IPS-18a (cell line): ENCODE measurements at regions not wholly inside any gene's neighbourhood (a gene's known extent, or its start where the extent isn't known, plus 50 kb on each side); places are given as distances from the start of the nearest gene placed in this dataset.
"Not testable (repeated sequence)": the region's sequence is repeated elsewhere in the genome, so short reads cannot be mapped to it uniquely, and the experiment has no call there.

ENCODE experiments used
- H3K27ac ChIP-seq: one replicate; pipeline ENCODE4 v1.5.1; 2013; ENCODE audit warnings: low read length
- H3K27me3 ChIP-seq: one replicate; pipeline ENCODE4 v1.6.1; 2013; ENCODE audit warnings: mild to moderate bottlenecking, low read length; ENCODE audit not compliant: control insufficient read depth, insufficient read depth
- H3K36me3 ChIP-seq: one replicate; pipeline ENCODE4 v1.6.1; 2013; ENCODE audit warnings: low read depth, low read length; ENCODE audit not compliant: control insufficient read depth
- H3K4me1 ChIP-seq: one replicate; pipeline ENCODE4 v1.6.1; 2013; ENCODE audit warnings: low read depth, low read length; ENCODE audit not compliant: control insufficient read depth
- H3K4me3 ChIP-seq: one replicate; pipeline ENCODE4 v1.5.1; 2013; ENCODE audit warnings: low read length
- H3K9ac ChIP-seq: one replicate; pipeline ENCODE4 v1.6.1; 2013; ENCODE audit warnings: mild to moderate bottlenecking, low read length, moderate library complexity
- H3K9me3 ChIP-seq: one replicate; pipeline ENCODE4 v1.6.1; 2013; ENCODE audit warnings: low read depth, low read length; ENCODE audit not compliant: control insufficient read depth

DNA sequence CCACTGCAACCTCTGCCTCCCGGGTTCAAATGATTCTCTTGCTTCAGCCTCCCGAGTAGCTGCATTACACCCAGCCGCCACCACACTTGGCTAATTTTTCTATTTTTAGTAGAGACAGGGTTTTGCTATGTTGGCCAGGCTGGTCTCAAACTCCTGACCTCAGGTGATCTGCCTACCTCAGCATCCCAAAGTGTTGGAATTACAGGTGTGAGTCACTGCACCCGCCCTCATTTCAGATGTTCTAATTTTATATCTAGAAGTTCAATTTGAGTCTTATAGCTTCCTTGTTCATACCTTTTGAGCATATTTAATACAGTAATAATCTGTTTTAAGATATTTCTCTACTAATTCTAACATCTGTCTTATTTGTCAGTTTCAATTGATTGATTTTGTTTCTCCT, 159.1 kb downstream of the CYB561 start:
- peaks cover 13% of the 10 kb centered on the region for H3K4me1 ChIP-seq
- H3K9me3 ChIP-seq: peaks cover 12% of the 10 kb centered on the region
- not testable (repeated sequence) for H3K27ac ChIP-seq, H3K9ac ChIP-seq, H3K36me3 ChIP-seq, H3K4me3 ChIP-seq, H3K27me3 ChIP-seq

DNA sequence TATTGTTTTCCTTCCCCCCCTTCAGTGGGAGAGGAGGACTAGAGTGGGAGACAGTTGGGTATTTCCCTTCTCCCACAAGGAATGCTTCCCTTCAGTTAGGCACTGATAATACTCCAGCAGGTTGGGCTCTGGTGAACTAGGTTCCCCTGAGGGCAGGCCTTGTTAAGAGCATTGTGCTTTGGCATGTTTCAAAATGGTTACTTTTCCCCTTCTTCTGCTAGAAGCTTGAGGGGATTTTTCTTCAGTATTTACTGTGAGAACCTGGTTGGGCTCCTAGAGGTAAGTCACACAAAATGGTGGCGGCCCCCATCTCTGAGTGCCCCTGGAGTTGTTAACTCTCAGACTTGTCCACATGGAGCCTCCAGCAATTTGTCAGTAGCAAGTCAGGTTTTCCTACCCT, 156.2 kb downstream of the CYB561 start:
- no peak overlapping the region for H3K9ac ChIP-seq
- H3K4me3 ChIP-seq: no peak overlapping the region
- H3K9me3 ChIP-seq: peaks cover 8% of the 10 kb centered on the region
- peaks cover 13% of the 10 kb centered on the region for H3K4me1 ChIP-seq
- no peaks in the 10 kb centered on the region for H3K27me3 ChIP-seq
- H3K27ac ChIP-seq: no peak overlapping the region
- no peaks in the 10 kb centered on the region for H3K36me3 ChIP-seq

DNA sequence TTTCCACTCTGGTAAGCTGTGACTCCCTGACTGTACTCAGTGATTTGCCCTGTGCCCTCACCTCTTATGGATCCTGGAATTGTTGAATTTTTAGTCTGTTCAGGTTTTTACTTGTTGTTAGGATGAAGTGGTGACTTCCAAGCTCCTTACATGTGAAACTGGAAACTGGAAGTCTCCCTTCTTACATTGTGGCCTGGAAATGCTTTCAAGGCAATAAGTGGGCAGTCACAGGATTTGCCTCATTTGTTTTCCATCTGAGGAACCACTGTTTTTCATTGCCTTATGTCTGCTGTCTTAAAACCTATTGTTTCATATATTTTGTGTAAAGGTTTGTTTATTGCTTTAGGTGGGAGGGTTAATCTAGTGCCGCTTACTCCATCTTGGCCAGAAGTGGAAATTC, 155.8 kb downstream of the CYB561 start:
- H3K27me3 ChIP-seq: no peaks in the 10 kb centered on the region
- peaks cover 13% of the 10 kb centered on the region for H3K4me1 ChIP-seq
- no peak overlapping the region for H3K9ac ChIP-seq
- H3K9me3 ChIP-seq: peaks cover 8% of the 10 kb centered on the region
- H3K4me3 ChIP-seq: no peak overlapping the region
- no peaks in the 10 kb centered on the region for H3K36me3 ChIP-seq
- H3K27ac ChIP-seq: no peak overlapping the region

DNA sequence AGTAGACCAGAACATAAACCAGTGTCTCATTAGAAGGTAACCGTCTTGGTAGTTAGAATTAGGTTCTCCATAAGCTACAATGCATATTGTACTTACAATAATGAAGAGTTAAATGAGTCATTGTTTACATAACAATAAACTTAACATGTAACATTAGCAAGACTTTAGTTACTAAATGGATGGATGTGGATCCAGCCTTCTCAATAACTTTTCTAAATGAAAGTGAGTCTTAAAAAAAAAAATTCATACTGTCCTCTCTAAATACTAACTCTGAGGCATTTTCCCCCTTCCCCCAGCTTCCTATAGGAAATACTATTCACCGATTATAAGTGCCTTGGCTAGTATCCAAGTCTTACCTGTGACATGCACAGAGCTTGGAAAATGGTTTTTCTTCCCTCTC, 155.3 kb downstream of the CYB561 start:
- no peaks in the 10 kb centered on the region for H3K27me3 ChIP-seq
- H3K36me3 ChIP-seq: no peaks in the 10 kb centered on the region
- peaks cover 13% of the 10 kb centered on the region for H3K4me1 ChIP-seq
- peaks cover 4% of the 10 kb centered on the region for H3K9me3 ChIP-seq
- H3K4me3 ChIP-seq: no peak overlapping the region
- no peak overlapping the region for H3K9ac ChIP-seq
- no peak overlapping the region for H3K27ac ChIP-seq

DNA sequence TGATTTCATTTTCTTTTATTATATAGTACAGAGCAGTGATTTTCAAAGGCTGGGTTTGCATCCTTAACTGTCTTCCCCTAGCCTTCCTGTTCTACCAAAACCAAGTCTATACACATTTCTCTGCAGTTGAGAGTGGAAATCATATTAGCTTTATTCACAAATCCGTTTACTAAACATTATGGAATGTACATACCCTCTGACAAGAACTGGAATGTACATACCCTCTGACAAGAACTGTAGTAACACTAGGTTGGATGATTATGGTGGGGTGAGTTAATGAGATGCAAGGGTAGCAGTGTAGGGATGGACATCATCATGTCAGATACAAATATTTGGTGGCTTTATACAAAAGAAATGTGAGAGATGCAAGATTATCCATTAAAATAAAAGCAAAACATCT, 154.8 kb downstream of the CYB561 start:
- Histone ChIP-seq H3K27me3 (no peaks in the 10 kb centered on the region), H3K36me3 (no peaks in the 10 kb centered on the region), H3K4me3 (no peak overlapping the region), H3K4me1 (peaks cover 13% of the 10 kb centered on the region), H3K9me3 (peaks cover 4% of the 10 kb centered on the region), H3K9ac (no peak overlapping the region), H3K27ac (no peak overlapping the region)

DNA sequence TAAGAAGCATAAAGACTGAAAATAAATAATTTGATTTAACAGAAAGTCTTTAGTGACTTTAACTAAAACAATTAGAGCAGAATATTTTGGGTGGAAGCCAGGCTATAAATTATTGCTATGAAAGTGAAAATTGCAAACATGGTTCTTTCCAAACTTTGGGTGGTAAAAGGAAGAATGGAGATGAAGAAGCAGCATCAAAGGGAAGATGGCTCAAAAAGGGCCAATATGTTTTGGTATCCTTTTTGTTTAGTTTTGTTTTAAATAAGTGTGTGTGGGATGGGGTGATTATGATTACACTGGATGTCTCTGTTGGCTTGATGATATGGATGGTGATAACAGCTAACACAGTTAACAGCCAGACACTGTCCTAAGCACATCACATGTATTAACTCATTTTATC, 153.7 kb downstream of the CYB561 start:
- H3K9ac ChIP-seq: no peak overlapping the region
- H3K36me3 ChIP-seq: no peaks in the 10 kb centered on the region
- no peak overlapping the region for H3K27ac ChIP-seq
- H3K4me1 ChIP-seq: peaks cover 13% of the 10 kb centered on the region
- no peaks in the 10 kb centered on the region for H3K27me3 ChIP-seq
- no peaks in the 10 kb centered on the region for H3K9me3 ChIP-seq
- no peak overlapping the region for H3K4me3 ChIP-seq

DNA sequence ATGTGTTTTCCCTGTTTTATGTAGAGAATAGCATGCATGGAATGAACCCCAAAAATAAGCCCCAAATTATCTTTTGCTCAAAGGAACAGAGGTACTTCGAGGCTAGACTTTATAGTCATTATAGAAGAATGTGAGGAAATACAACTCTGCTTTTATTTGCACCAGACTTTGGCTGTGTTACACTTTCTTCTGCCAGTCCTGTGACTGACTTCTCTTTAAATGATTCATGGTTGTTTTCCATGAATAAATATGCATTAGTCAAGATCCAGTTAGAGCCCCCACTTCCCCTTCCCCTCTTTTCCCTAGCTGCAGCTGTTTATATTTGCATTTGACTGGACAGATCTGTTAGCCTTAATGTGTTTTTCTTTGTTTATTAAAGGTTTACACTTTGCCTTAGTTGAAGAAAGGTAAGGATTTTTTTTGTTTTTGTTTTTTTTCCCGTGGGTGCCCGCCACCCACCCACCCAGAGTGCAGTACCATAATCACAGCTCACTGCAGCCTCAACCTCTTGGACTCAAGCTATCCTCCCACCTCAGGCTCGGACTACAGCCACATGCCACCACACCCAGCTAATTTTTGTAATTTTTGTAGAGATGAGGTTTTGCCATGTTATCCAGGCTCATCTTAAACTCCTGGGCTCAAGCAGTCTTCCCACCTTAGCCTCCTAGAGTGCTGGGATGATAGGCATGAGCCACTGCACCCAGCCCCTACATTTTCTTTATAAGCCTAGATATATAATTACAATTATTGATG, 152.6 kb downstream of the CYB561 start:
- Histone ChIP-seq H3K9ac (no peak overlapping the region), H3K27ac (no peak overlapping the region)

DNA sequence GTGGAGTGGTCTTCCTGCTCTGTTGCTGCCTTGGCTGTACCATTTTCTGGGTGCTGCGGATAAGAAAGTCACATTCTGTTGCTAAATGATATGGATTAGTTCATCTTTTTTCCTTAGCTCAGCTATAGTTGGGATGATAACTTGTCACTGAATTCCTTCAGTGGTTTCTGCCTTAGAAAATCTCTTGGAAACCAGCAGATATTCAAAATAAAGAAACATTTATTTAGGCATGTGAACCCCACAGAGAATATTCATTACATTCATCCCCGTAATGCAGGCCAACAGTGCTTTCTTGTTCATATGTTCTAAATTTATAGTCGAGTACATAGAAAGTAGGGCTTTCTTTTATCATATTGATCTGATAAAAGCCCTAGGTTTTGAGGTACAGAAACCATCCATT, 151.3 kb downstream of the CYB561 start:
- Histone ChIP-seq H3K36me3 (no peaks in the 10 kb centered on the region), H3K9me3 (no peaks in the 10 kb centered on the region), H3K9ac (no peak overlapping the region), H3K27me3 (no peaks in the 10 kb centered on the region), H3K4me1 (peaks cover 13% of the 10 kb centered on the region), H3K4me3 (no peak overlapping the region), H3K27ac (no peak overlapping the region)

More for the DNA sequence above, 152.6 kb downstream of the CYB561 start:
- H3K9me3 ChIP-seq: no peaks in the 10 kb centered on the region
- no peak overlapping the region for H3K4me3 ChIP-seq
- no peaks in the 10 kb centered on the region for H3K27me3 ChIP-seq
- no peaks in the 10 kb centered on the region for H3K36me3 ChIP-seq
- H3K4me1 ChIP-seq: peaks cover 13% of the 10 kb centered on the region

DNA sequence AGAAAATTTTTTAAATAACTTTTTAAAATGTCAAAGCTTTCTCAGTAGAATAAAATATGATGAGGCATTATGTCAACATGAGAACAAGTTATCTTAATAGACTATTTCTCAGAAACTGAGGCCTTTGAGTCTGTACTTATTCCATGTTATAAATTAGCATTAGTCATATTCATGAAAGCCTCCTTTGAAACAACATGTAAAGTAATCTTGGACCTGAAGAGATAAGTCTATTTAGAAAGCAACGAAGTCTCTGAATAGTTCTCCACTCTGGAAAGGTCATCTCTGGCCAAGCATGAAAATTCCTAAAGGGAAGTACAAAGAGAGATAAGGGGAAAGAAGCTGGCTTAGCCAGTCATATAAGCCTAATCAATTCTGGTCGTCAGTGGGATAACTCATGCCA, 150.8 kb downstream of the CYB561 start:
- peaks cover 11% of the 10 kb centered on the region for H3K4me1 ChIP-seq
- no peaks in the 10 kb centered on the region for H3K36me3 ChIP-seq
- no peaks in the 10 kb centered on the region for H3K27me3 ChIP-seq
- H3K9me3 ChIP-seq: no peaks in the 10 kb centered on the region
- H3K27ac ChIP-seq: no peak overlapping the region
- H3K4me3 ChIP-seq: no peak overlapping the region
- H3K9ac ChIP-seq: no peak overlapping the region

DNA sequence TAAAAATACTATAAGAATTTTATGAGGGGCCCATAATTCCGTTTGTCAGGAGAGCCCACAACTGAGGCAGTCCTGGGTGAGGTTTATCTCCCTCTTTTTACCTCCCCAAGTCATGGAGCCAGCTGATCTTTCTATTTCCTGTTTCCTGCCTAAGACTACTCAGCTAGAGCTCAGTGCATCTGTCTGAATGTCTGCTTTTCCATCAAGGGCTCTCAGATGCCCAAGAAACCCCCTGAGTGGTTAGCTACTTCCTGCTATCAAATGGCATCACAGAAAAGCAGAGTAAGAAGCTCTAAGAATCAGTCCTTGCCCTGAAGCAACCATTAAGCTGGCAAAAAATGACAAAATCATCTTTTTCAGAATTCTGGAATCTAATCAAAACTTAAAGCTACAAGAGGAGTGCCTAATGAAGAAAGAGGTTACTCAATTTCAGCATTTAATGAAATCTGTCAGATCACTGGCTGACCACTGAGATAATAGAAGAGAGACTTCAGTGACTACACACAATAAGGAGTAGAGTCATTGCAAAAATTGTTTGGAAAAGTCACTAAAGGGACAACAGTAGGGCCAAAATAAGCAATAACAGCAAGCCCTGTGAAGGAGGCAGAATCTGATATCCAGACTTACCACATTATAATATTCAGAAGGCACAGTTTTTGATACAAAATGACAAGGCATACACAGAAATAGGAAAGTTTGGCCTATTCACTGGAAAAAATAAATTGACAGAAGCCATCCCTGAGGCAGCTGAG, 150.1 kb downstream of the CYB561 start:
- Histone ChIP-seq H3K9me3 (no peaks in the 10 kb centered on the region), H3K9ac (no peak overlapping the region), H3K36me3 (no peaks in the 10 kb centered on the region), H3K27ac (no peak overlapping the region), H3K4me3 (no peak overlapping the region), H3K4me1 (peaks cover 4% of the 10 kb centered on the region), H3K27me3 (no peaks in the 10 kb centered on the region)

DNA sequence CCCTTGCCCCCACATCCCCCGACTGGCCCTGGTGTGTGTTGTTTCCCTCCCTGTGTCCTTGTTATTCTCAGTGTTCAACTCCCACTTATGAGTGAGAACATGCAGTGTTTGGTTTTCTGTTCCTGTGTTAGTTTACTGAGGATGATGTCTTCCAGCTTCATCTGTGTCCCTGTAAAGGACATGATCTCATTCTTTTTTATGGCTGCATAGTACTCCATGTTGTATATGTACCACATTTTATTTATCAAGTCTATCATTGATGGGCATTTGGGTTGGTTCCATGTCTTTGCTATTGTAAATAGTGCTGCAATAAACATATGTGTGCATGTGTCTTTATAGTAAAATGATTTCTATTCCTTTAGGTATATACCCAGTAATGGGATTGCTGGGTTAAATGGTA, 147.2 kb downstream of the CYB561 start:
- not testable (repeated sequence) for H3K4me1 ChIP-seq, H3K36me3 ChIP-seq, H3K9ac ChIP-seq, H3K9me3 ChIP-seq, H3K27ac ChIP-seq, H3K4me3 ChIP-seq, H3K27me3 ChIP-seq
